Fibroblast of upper back skin (primary cell): ENCODE measurements at regions not wholly inside any gene's neighbourhood (a gene's known extent, or its start where the extent isn't known, plus 50 kb on each side); places are given as distances from the start of the nearest gene placed in this dataset.
"Not testable (repeated sequence)": the region's sequence is repeated elsewhere in the genome, so short reads cannot be mapped to it uniquely, and the experiment has no call there.

Source experiments
- DNase-seq: peaks from one replicate; pipeline ENCODE4 v3.0.0-alpha.2; 2013

DNA sequence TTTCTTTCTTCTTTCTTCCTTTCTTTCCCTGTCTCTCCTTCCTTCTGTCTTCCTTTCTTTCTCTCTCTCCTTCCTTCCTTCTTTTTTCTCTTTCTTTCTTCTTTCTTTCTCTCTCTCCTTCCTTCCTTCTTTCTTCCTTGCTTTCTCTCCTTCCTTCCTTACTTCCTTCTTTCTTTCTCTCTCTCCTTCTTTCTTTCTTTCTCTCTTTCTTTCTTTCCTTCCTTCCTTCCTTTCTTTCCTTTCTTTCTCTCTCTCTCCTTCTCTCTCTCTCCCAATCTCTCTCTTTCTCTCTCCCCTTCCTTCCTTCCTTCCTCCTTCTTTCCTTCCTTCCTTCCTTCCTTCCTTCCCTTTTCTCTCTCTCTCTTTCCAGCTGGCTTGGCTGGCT lies 2806.6 kb downstream of the RPIA start:
- not testable (repeated sequence) for DNase-seq

GRCh38 chr2:91498513-91499250 lies 2807.2 kb downstream of the RPIA start:
- not testable (repeated sequence) for DNase-seq

DNA sequence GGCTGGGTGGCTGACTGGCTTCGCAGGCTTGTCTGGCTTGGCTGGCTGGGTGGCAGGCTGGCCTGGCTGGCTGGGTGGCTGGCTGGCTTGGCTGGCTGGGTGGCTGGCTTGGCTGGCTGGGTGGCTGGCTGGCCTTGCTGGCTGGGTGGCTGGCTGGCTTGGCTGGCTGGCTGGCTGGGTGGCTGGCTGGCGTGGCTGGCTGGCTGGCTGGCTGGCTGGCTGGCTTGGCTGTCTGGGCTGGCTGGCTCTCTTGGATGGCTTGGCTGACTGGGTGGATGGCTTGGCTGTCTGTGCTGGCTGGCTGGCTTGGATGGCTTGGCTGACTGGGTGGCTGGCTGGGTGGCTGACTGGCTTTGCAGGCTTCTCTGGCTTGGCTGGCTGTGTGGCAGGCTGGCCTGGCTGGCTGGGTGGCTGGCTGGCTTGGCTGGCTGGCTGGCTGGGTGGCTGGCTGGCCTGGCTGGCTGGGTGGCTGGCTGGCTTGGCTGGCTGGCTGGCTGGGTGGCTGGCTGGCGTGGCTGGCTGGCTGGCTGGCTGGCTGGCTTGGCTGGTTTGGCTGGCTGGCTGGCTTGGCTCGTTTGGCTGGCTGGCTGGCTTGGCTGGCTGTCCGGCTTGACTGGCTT lies 2808.1 kb downstream of the RPIA start:
- DNase-seq, result not testable (repeated sequence)

DNA sequence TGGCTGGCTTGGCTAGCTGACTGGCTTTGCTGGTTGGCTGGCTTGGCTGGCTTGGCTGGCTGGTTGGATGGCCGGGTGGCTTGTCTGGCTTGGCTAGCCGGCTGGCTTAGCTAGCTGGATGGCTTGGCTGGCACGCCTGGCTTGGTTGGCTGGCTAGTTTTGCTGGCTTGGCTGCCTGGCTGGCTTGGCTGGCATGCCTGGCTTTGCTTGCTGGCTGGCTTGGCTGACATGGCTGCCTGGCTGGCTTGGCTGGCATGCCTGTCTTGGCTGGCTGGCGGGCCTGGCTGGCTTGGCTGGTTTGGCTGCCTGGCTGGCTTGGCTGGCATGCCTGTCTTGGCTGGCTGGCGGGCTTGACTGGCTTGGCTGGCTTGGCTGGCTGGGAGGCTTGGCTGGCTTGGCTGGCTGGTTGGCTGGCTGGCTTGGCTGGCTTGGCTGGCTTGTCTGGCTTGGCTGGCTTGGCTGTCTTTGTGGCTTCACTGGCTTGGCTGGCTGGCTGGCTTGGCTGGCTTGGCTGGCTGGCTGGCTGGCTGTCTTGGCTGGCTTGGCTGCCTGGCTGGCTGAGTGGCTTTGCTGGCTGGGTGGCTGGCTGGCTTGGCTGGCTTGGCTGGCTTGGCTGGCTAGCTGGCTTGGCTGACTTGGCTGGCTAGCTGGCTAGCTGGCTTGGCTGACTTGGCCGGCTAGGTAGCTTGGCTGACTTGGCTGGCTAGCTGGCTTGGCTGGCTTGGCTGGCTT lies 2808.9 kb downstream of the RPIA start:
- DNase-seq, result not testable (repeated sequence)

DNA sequence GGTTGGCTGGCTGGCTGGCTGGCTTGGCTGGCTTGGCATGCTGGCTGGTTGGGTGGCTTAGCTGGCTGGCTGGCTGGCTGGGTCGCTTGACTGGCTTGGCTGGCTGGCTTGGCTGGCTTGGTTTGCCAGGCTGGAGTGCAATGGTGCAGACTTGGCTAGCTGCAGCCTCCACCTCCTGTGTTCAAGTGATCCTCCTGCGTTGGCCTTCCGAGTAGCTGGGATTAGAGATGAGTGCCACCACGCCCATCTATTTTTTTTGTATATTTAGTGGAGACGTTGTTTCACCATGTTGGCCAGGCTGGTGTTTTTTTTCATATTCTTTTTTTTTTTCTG lies 2809.5 kb downstream of the RPIA start:
- not testable (repeated sequence) for DNase-seq

- not testable (repeated sequence) for DNase-seq
Observed at GRCh38 chr2:91501481-91502080, 2810.1 kb downstream of the RPIA start.

DNA sequence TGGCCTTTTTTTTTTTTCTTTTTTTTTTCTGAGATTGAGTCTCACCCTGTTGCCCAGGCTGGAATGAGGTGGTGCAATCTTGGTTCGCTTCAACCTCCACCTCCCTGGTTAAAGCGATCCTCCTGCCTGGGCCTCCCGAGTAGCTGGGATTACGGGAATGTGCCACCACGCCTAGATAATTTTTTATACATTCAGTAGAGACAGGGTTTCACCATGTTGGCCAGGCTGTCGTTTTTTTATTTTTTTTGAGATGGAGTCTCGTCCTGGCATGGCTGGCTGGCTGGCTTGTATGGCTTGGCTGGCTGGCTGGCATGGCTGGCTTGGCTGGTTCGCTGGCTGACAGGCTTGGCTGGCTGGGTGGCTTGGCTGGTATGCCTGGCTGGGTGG lies 2812.1 kb downstream of the RPIA start:
- not testable (repeated sequence) for DNase-seq

DNA sequence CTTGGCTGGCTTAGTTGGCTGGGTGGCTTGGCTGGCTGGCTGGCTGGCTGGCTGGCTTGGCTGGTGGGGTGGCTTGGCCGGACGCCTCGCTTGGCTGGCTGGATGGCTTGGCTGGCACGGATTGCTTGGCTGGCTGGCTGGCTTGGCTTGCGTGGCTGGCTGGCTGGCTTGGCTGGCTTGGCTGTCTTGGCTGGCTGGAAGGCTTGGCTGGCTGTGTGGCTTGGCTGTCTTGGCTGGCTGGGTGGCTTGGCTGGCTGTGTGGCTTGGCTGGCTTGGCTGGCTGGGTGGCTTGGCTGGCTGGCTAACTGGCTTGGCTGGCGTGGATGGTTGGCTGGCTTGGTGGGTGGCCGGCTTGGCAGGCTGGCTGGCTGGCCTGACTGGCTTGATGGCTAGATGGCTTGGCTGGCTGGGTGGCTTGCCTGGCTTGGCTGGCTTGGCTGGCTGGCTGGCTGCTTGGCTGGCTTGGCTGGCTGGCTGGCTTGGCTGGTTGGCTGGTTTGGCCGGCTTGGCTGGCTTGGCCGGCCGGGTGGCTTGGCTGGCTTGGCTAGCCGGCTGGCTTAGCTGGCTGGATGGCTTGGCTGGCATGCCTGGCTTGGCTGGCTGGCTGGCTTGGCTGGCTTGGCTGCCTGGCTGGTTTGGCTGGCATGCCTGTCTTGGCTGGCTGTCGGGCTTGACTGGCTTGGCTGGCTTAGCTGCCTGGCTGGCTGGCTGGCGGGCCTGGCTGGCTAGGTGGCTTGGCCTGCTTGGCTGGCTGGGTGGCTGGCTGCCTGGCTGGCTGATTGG lies 2812.7 kb downstream of the RPIA start:
- DNase-seq, result not testable (repeated sequence)

GRCh38 chr2:91508816-91509215 lies 2817.3 kb downstream of the RPIA start:
- DNase-seq, result not testable (repeated sequence)

- not testable (repeated sequence) for DNase-seq
Observed at GRCh38 chr2:91509276-91509675, 2817.8 kb downstream of the RPIA start.

GRCh38 chr2:91511166-91511565 lies 2819.7 kb downstream of the RPIA start:
- DNase-seq, result not testable (repeated sequence)

DNA sequence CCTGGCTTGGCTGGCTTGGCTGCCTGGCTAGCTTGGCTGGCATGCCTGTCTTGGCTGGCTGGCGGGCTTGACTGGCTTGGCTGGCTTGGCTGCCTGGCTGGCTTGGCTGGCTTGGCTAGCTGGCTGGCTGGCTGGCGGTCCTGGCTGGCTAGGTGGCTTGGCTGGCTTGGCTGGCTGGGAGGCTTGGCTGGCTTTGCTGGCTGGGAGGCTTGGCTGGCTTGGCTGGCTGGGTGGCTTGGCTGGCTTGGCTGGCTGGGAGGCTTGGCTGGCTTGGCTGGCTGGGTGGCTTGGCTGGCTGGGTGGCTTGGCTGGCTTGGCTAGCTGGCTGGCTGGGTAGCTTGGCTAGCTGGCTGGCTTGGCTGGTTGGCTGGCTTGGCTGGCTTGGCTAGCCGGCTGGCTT lies 2824.5 kb downstream of the RPIA start:
- not testable (repeated sequence) for DNase-seq

GRCh38 chr2:91516669-91517068 lies 2825.2 kb downstream of the RPIA start:
- not testable (repeated sequence) for DNase-seq

GRCh38 chr2:91517846-91518245 lies 2826.4 kb downstream of the RPIA start:
- DNase-seq, result not testable (repeated sequence)

GRCh38 chr2:91518361-91518981 lies 2827.0 kb downstream of the RPIA start:
- not testable (repeated sequence) for DNase-seq

DNA sequence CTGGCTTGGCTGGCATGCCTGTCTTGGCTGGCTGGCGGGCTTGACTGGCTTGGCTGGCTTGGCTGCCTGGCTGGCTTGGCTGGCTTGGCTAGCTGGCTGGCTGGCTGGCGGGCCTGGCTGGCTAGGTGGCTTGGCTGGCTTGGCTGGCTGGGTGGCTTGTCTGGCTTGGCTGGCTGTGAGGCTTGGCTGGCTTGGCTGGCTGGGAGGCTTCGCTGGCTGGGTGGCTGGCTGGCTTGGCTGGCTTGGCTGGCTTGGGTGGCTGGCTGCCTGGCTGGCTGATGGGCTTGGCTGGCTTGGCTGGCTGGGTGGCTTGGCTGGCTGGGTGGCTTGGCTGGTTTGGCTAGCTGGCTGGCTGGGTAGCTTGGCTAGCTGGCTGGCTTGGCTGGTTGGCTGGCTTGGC lies 2827.9 kb downstream of the RPIA start:
- DNase-seq, result not testable (repeated sequence)

GRCh38 chr2:91519914-91520313 lies 2828.4 kb downstream of the RPIA start:
- DNase-seq, result not testable (repeated sequence)

- not testable (repeated sequence) for DNase-seq
Observed at GRCh38 chr2:91520523-91520922, 2829.1 kb downstream of the RPIA start.

DNA sequence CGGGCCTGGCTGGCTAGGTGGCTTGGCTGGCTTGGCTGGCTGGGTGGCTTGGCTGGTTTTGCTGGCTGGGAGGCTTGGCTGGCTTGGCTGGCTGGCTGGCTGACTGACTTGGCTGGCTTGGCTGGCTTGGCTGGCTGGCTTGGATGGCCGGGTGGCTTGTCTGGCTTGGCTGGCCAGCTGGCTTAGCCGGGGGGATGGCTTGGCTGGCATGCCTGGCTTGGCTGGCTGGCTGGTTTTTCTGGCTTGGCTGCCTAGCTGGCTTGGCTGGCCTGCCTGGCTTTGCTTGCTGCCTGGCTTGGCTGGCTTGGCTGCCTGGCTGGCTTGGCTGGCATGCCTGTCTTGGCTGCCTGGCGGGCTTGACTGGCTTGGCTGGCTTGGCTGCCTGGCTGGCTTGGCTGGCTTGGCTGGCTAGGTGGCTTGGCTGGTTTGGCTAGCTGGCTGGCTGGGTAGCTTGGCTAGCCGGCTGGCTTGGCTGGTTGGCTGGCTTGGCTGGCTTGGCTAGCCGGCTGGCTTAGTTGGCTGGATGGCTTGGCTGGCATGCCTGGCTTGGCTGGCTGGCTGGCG lies 2829.6 kb downstream of the RPIA start:
- not testable (repeated sequence) for DNase-seq

GRCh38 chr2:91521944-91522343 lies 2830.5 kb downstream of the RPIA start:
- not testable (repeated sequence) for DNase-seq

DNA sequence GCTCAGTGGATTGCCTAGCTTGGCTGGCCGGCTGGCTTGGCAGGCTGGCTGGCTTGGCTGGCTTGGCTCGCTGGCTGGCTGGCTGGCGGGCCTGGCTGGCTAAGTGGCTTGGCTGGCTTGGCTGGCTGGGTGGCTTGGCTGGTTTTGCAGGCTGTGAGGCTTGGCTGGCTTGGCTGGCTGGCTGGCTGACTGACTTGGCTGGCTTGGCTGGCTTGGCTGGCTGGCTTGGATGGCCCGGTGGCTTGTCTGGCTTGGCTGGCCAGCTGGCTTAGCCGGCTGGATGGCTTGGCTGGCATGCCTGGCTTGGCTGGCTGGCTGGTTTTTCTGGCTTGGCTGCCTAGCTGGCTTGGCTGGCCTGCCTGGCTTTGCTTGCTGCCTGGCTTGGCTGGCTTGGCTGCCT lies 2831.4 kb downstream of the RPIA start:
- DNase-seq, result not testable (repeated sequence)

DNA sequence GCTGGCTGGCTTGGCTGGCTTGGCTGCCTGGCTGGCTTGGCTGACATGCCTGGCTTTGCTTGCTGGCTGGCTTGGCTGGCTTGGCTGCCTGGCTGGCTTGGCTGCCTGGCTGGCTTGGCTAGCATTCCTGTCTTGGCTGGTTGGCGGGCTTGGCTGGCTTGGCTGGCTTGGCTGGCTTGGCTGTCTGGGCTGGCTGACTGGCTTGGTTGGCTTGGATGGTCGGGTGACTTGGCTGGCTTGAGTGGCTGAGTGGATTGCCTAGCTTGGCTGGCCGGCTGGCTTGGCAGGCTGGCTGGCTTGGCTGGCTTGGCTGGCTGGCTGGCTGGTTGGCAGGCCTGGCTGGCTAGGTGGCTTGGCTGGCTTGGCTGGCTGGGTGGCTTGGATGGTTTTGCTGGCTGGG lies 2832.3 kb downstream of the RPIA start:
- not testable (repeated sequence) for DNase-seq
